Uterus (tissue), 3 donors: ENCODE measurements at regions not wholly inside any gene's neighbourhood (a gene's known extent, or its start where the extent isn't known, plus 50 kb on each side); places are given as distances from the start of the nearest gene placed in this dataset.

ENCODE experiments used
- DNase-seq, 2 donors: peaks; one replicate each; pipeline ENCODE4 v3.0.0-alpha.2; 2019 to 2020
- H3K27ac ChIP-seq, 2 donors: fragments of 200-600 bp; sonication (generic); 1 replicate in 1 of 2; 2 replicates in 1 of 2; pipeline ENCODE4 v1.5.1; 2016 to 2018
- H3K27me3 ChIP-seq, 2 donors: fragments of 200-600 bp; sonication (generic); one replicate each; pipeline ENCODE4 v1.5.1; 2018 to 2019; ENCODE audit warnings: control low read depth in 1 of 2
- H3K36me3 ChIP-seq, 2 donors: fragments of 200-600 bp; sonication (generic); one replicate each; pipeline ENCODE4 v1.5.1; 2019; ENCODE audit warnings: control low read depth in 1 of 2
- H3K4me1 ChIP-seq, 2 donors: fragments of 200-600 bp; sonication (generic); one replicate each; pipeline ENCODE4 v1.5.1; 2018 to 2019; ENCODE audit warnings: control low read depth in 1 of 2
- H3K4me3 ChIP-seq, 2 donors: fragments of 200-600 bp; sonication (generic); 1 replicate in 1 of 2; 2 replicates in 1 of 2; pipeline ENCODE4 v1.5.1; 2018 to 2019; ENCODE audit warnings: mild to moderate bottlenecking in 1 of 2
- H3K9me3 ChIP-seq, 2 donors: fragments of 200-600 bp; sonication (generic); one replicate each; pipeline ENCODE4 v1.5.1; 2019; ENCODE audit warnings: control low read depth in 1 of 2
- POLR2A ChIP-seq, 2 donors: fragments of 450-650 bp; IDR thresholded peaks; one replicate each; pipeline ENCODE4 v1.6.1; 2016; ENCODE audit warnings: antibody characterized with exemption in 2 of 2, mild to moderate bottlenecking in 1 of 2, moderate library complexity in 1 of 2
- intact Hi-C: fragments of 100-400 bp; cut with DNase I; formaldehyde crosslinking; loops from one replicate; pipeline ENCODE4 v1.15.1; 2023; ENCODE audit warnings: low total_unique reads
- TF ChIP-seq, protein P1 (sequence below), 4 experiments: fragments of 200-600 bp in 2 of 4; fragments of 450-650 bp in 2 of 4; sonication (generic) in 2 of 4; IDR thresholded peaks; one replicate each; pipeline ENCODE4 v1.5.1; 2016 to 2019; ENCODE audit warnings: antibody characterized with exemption in 4 of 4, mild to moderate bottlenecking in 2 of 4, moderate library complexity in 1 of 4
- donor health status: DM: yes; HTN: yes; CAD: no.

GRCh38 chr3:23743141-23743784 is 62.5 kb upstream of the UBE2E1 start:
- TF ChIP-seq, protein P1, sequence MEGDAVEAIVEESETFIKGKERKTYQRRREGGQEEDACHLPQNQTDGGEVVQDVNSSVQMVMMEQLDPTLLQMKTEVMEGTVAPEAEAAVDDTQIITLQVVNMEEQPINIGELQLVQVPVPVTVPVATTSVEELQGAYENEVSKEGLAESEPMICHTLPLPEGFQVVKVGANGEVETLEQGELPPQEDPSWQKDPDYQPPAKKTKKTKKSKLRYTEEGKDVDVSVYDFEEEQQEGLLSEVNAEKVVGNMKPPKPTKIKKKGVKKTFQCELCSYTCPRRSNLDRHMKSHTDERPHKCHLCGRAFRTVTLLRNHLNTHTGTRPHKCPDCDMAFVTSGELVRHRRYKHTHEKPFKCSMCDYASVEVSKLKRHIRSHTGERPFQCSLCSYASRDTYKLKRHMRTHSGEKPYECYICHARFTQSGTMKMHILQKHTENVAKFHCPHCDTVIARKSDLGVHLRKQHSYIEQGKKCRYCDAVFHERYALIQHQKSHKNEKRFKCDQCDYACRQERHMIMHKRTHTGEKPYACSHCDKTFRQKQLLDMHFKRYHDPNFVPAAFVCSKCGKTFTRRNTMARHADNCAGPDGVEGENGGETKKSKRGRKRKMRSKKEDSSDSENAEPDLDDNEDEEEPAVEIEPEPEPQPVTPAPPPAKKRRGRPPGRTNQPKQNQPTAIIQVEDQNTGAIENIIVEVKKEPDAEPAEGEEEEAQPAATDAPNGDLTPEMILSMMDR (IDR thresholded peaks at IDR 0.05) = no peak
- TF ChIP-seq POLR2A (IDR thresholded peaks at IDR 0.05) = no peak
- H3K4me1 ChIP-seq = peaks cover 0 to 6% of the 10 kb centered on the region in 2 donors
- no peaks in the 10 kb centered on the region for H3K9me3 ChIP-seq
- no peaks in the 10 kb centered on the region for H3K36me3 ChIP-seq
- H3K4me3 ChIP-seq = no peak overlapping the region
- H3K27me3 ChIP-seq = no peaks in the 10 kb centered on the region
- no peak for DNase-seq
- intact Hi-C loops = no loop called here
- no peak overlapping the region for H3K27ac ChIP-seq

GRCh38 chr3:23746441-23746840 is 59.3 kb upstream of the UBE2E1 start:
- no peaks in the 10 kb centered on the region for H3K4me1 ChIP-seq
- no peaks in the 10 kb centered on the region for H3K9me3 ChIP-seq
- H3K27ac ChIP-seq = no peak overlapping the region
- TF ChIP-seq, protein P1 (IDR thresholded peaks at IDR 0.05) = no peak
- TF ChIP-seq POLR2A (IDR thresholded peaks at IDR 0.05) = no peak
- intact Hi-C loops = no loop called here
- no peak for DNase-seq
- H3K27me3 ChIP-seq = no peaks in the 10 kb centered on the region
- no peak overlapping the region for H3K4me3 ChIP-seq
- H3K36me3 ChIP-seq = no peaks in the 10 kb centered on the region

GRCh38 chr3:23747841-23748240 is 57.9 kb upstream of the UBE2E1 start:
- no peak for TF ChIP-seq POLR2A (IDR thresholded peaks at IDR 0.05)
- TF ChIP-seq, protein P1 (IDR thresholded peaks at IDR 0.05) = no peak
- H3K9me3 ChIP-seq = no peaks in the 10 kb centered on the region
- intact Hi-C loops = no loop called here
- H3K27me3 ChIP-seq = no peaks in the 10 kb centered on the region
- H3K27ac ChIP-seq = no peak overlapping the region
- no peaks in the 10 kb centered on the region for H3K4me1 ChIP-seq
- H3K36me3 ChIP-seq = no peaks in the 10 kb centered on the region
- DNase-seq = no peak
- no peak overlapping the region for H3K4me3 ChIP-seq

DNA sequence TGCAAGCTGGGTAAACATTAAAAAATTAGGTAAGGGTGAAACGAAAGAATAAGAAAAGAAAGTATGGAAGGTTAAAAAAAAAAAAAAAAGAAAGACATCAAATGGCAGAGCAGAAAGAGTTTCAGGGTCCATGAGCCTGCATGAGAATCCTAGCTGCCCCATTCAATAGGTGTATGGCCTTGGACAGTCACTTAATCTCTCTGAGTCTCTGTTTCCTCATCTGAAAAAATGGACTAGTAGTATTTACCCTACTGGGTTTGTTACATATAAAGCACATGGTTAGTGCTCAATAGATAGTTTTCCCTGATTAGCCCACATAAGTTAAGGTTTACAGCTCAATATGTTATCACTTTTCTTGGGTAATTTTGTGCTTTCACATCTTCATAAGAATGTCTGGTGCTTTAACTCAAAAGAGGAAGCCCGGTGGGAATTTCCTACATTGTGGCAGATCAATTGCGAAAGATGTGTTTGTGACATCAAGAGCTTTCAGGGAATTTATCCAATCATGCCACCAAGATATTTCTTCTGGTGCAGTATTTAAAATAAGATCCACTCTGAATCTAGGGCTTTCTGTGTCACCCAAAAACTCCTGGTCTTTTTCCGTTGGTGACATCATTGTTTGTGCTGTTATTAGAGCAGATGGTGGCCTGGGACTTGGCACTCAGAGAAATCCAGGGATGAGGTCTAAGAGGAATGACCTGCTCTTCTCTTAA is 57.2 kb upstream of the UBE2E1 start:
- no peak for TF ChIP-seq POLR2A (IDR thresholded peaks at IDR 0.05)
- TF ChIP-seq, protein P1 (IDR thresholded peaks at IDR 0.05) = no peak
- no peaks in the 10 kb centered on the region for H3K36me3 ChIP-seq
- H3K27me3 ChIP-seq = no peaks in the 10 kb centered on the region
- H3K27ac ChIP-seq = no peak overlapping the region
- H3K4me3 ChIP-seq = no peak overlapping the region
- DNase-seq = no peak
- H3K4me1 ChIP-seq = no peaks in the 10 kb centered on the region
- H3K9me3 ChIP-seq = no peaks in the 10 kb centered on the region
- intact Hi-C loops = no loop called here

- Histone ChIP-seq H3K36me3 (no peaks in the 10 kb centered on the region), H3K4me1 (no peaks in the 10 kb centered on the region), H3K27me3 (no peaks in the 10 kb centered on the region), H3K27ac (no peak overlapping the region), H3K9me3 (no peaks in the 10 kb centered on the region), H3K4me3 (no peak overlapping the region)
- intact Hi-C loops = no loop called here
- DNase-seq = no peak
- no peak for TF ChIP-seq POLR2A (IDR thresholded peaks at IDR 0.05)
- TF ChIP-seq, protein P1 (IDR thresholded peaks at IDR 0.05) = no peak
Measured at GRCh38 chr3:23749609-23750008, 56.1 kb upstream of the UBE2E1 start.
